B cell (primary cell): ENCODE measurements at regions not wholly inside any gene's neighbourhood (a gene's known extent, or its start where the extent isn't known, plus 50 kb on each side); places are given as distances from the start of the nearest gene placed in this dataset.

Experiments used
- ATAC-seq: fragments of 200-7000 bp; cut with Tn5 transposase; one replicate; pipeline ENCODE4 v1.10.0; 2021; ENCODE audit warnings: low read depth, mild to moderate bottlenecking, moderate number of reproducible peaks, moderate library complexity
- CTCF ChIA-PET: fragments of 350-600 bp; sonication (Branson Sonifier 250); formaldehyde crosslinking; loops from one replicate; lab custom pipeline; 2021; ENCODE audit warnings: antibody characterized with exemption, inconsistent platforms; lab: Charles Lee
- POLR2A ChIA-PET: fragments of 350-600 bp; sonication (Branson Sonifier 250); formaldehyde crosslinking; loops from one replicate; lab custom pipeline; 2021; ENCODE audit warnings: antibody characterized with exemption; lab: Charles Lee
- DNase-seq: peaks from one replicate; pipeline ENCODE4 v3.0.0; 2013
- H2AFZ ChIP-seq: 2 replicates; pipeline ENCODE4 v1.6.1; 2012; ENCODE audit warnings: mild to moderate bottlenecking, low read depth, low read length; ENCODE audit not compliant: insufficient read depth, poor library complexity, severe bottlenecking
- H3K27ac ChIP-seq, 2 donors: 1 replicate in 1 of 2; 2 replicates in 1 of 2; pipeline ENCODE4 v1.5.1; 2012 to 2013; ENCODE audit warnings: low read length in 2 of 2, mild to moderate bottlenecking in 2 of 2, moderate library complexity in 1 of 2
- H3K27me3 ChIP-seq, 4 experiments: fragments of 200-600 bp in 1 of 4; sonication (generic) in 1 of 4; replicated peaks in 1 of 4; 1 replicate in 2 of 4; 2 replicates in 2 of 4; pipeline versions ENCODE4 v1.6.1 to v1.7.0; 2013 to 2016; ENCODE audit warnings: low read length in 3 of 4, mild to moderate bottlenecking in 2 of 4, mixed read lengths in 1 of 4, moderate library complexity in 1 of 4; ENCODE audit not compliant: insufficient read depth in 4 of 4, control insufficient read depth in 3 of 4; ENCODE audit errors: control extremely low read depth in 1 of 4
- H3K36me3 ChIP-seq, 2 experiments: replicated peaks in 1 of 2; 1 replicate in 1 of 2; 2 replicates in 1 of 2; pipeline versions ENCODE4 v1.6.1 to v1.7.1; 2013; ENCODE audit warnings: low read length in 1 of 2; ENCODE audit not compliant: insufficient read depth in 2 of 2, control insufficient read depth in 1 of 2; ENCODE audit errors: control extremely low read depth in 1 of 2, extremely low read depth in 1 of 2
- H3K4me1 ChIP-seq, 2 donors: fragments of 200-600 bp in 1 of 2; sonication (generic) in 1 of 2; 1 replicate in 1 of 2; 2 replicates in 1 of 2; pipeline versions ENCODE4 v1.5.1 to v1.6.1; 2013 to 2017; ENCODE audit warnings: low read length in 2 of 2; ENCODE audit not compliant: control insufficient read depth in 2 of 2, insufficient read depth in 2 of 2
- H3K4me2 ChIP-seq: replicated peaks from 2 replicates; pipeline ENCODE3; 2012; ENCODE audit warnings: mild to moderate bottlenecking, low read depth, low read length; ENCODE audit not compliant: poor library complexity, severe bottlenecking
- H3K4me3 ChIP-seq, 5 experiments: fragments of 200-600 bp in 1 of 5; sonication (generic) in 1 of 5; 1 replicate in 3 of 5; 2 replicates in 2 of 5; pipeline versions ENCODE4 v1.5.1 to v1.7.0; 2011 to 2016; ENCODE audit warnings: low read length in 4 of 5, mild to moderate bottlenecking in 4 of 5, low read depth in 2 of 5, control low read depth in 1 of 5, moderate library complexity in 1 of 5; ENCODE audit not compliant: insufficient read depth in 1 of 5; ENCODE audit errors: control extremely low read depth in 1 of 5, extremely low read depth in 1 of 5
- H3K79me2 ChIP-seq: fragments of 200-600 bp; sonication (generic); one replicate; pipeline ENCODE4 v1.6.0; 2016; ENCODE audit warnings: low read length; ENCODE audit not compliant: control insufficient read depth, insufficient read depth
- H3K9ac ChIP-seq: fragments of 200-600 bp; sonication (generic); 2 replicates; pipeline ENCODE4 v1.6.1; 2017; ENCODE audit warnings: mild to moderate bottlenecking, low read length, moderate library complexity
- H3K9me3 ChIP-seq, 3 donors: one replicate each; pipeline versions ENCODE4 v1.6.1 to v1.7.1; 2013; ENCODE audit warnings: low read length in 2 of 3; ENCODE audit not compliant: control insufficient read depth in 2 of 3, insufficient read depth in 1 of 3; ENCODE audit errors: control extremely low read depth in 1 of 3
- H4K20me1 ChIP-seq: 2 replicates; pipeline ENCODE4 v1.6.0; 2012; ENCODE audit warnings: mild to moderate bottlenecking, low read length; ENCODE audit not compliant: insufficient read depth, control insufficient read depth, poor library complexity, severe bottlenecking
- H3K27ac Mint-ChIP-seq: one replicate; pipeline ENCODE4 v1.8.0; 2021; ENCODE audit warnings: mixed read lengths
- H3K27me3 Mint-ChIP-seq: one replicate; pipeline ENCODE4 v1.8.0; 2021; ENCODE audit warnings: mixed read lengths
- H3K4me1 Mint-ChIP-seq: one replicate; pipeline ENCODE4 v1.8.0; 2021; ENCODE audit warnings: mixed read lengths
- H3K4me3 Mint-ChIP-seq: one replicate; pipeline ENCODE4 v1.8.0; 2021; ENCODE audit warnings: mixed read lengths
- H3K9me3 Mint-ChIP-seq: one replicate; pipeline ENCODE4 v1.8.0; 2022; ENCODE audit warnings: mixed read lengths; ENCODE audit not compliant: insufficient read depth
- CTCF ChIP-seq: fragments of 200-600 bp; IDR thresholded peaks from one replicate; pipeline ENCODE4 v1.8.0; 2022; ENCODE audit warnings: antibody characterized with exemption, mild to moderate bottlenecking
- EZH2 ChIP-seq: IDR thresholded peaks from 2 replicates; pipeline ENCODE4 v1.6.1; 2012; ENCODE audit warnings: borderline replicate concordance, low read depth, mild to moderate bottlenecking, moderate library complexity, low read length; ENCODE audit not compliant: insufficient read depth, poor library complexity, severe bottlenecking
- WGBS: methylation state at CpG from one replicate; pipeline ENCODE4 v1.1.5; 2013; ENCODE audit warnings: missing lambda C conversion rate; ENCODE audit not compliant: insufficient coverage; 5-methylcytosine and 5-hydroxymethylcytosine counted together
- intact Hi-C: fragments of 100-400 bp; cut with micrococcal nuclease; formaldehyde crosslinking; loops from one replicate; pipeline ENCODE4 v1.10.0; 2022

- Mint-ChIP-seq H3K4me1 (no peaks in the 10 kb centered on the region), H3K27me3 (peaks cover 10% of the 10 kb centered on the region), H3K27ac (no peak overlapping the region), H3K9me3 (peaks cover 2% of the 10 kb centered on the region), H3K4me3 (no peak overlapping the region)
- H3K9ac ChIP-seq: no peak overlapping the region
- intact Hi-C loops: no loop called here
- ChIA-PET CTCF (no interaction called here), POLR2A (no interaction called here)
- no peak for DNase-seq
- ATAC-seq: no peak
- H3K4me1 ChIP-seq: no peaks in the 10 kb centered on the region
- H3K27me3 ChIP-seq: no peaks in the 10 kb centered on the region
- H2AFZ ChIP-seq: no peak overlapping the region
- no peak overlapping the region for H3K27ac ChIP-seq
- no peaks in the 10 kb centered on the region for H3K36me3 ChIP-seq
- H3K9me3 ChIP-seq: peaks cover 0 to 8% (median 0%) of the 10 kb centered on the region in 3 donors
- no peak overlapping the region for H3K4me2 ChIP-seq
- no peaks in the 10 kb centered on the region for H3K79me2 ChIP-seq
- 92% methylated on average over 2 of the region's 8 CpGs for WGBS
- no peak for TF ChIP-seq CTCF
- TF ChIP-seq EZH2: no peak
- no peak overlapping the region for H3K4me3 ChIP-seq
- H4K20me1 ChIP-seq: no peaks in the 10 kb centered on the region
Measured at GRCh38 chr7:55314967-55315366, 50.2 kb upstream of the LANCL2 start.
